ENCODE measurements at regions not wholly inside any gene's neighbourhood (a gene's known extent, or its start where the extent isn't known, plus 50 kb on each side); places are given as distances from the start of the nearest gene placed in this dataset.

- no peak for TF ChIP-seq EZH2 (IDR thresholded peaks at IDR 0.05)
- peak; percentile 56; the same call in 1 of the 2 replicates for TF ChIP-seq POLR2AphosphoS5 (IDR thresholded peaks at IDR 0.05; ENCODE audit: borderline replicate concordance, low read depth, low read length)
Measured at GRCh38 chrX:116277351-116278225, 107.0 kb downstream of the AGTR2 start.
